Neutrophil (primary cell): ENCODE measurements at regions not wholly inside any gene's neighbourhood (a gene's known extent, or its start where the extent isn't known, plus 50 kb on each side); places are given as distances from the start of the nearest gene placed in this dataset.
"Not testable (repeated sequence)": the region's sequence is repeated elsewhere in the genome, so short reads cannot be mapped to it uniquely, and the experiment has no call there.

Experiments
- H3K27ac ChIP-seq: fragments of 200-600 bp; sonication (generic); 2 replicates; pipeline ENCODE4 v1.5.1; 2016; ENCODE audit warnings: mild to moderate bottlenecking, moderate library complexity
- H3K27me3 ChIP-seq: fragments of 200-600 bp; sonication (generic); 2 replicates; pipeline ENCODE4 v1.6.0; 2016; ENCODE audit warnings: mild to moderate bottlenecking
- H3K36me3 ChIP-seq: fragments of 200-600 bp; sonication (generic); 2 replicates; pipeline ENCODE4 v1.5.1; 2017
- H3K4me1 ChIP-seq, 2 experiments: fragments of 200-600 bp in 1 of 2; sonication (generic) in 1 of 2; 1 replicate in 1 of 2; 2 replicates in 1 of 2; pipeline versions ENCODE4 v1.5.1 to v1.6.1; 2013 to 2016; ENCODE audit warnings: low read depth in 1 of 2, low read length in 1 of 2, mild to moderate bottlenecking in 1 of 2, moderate library complexity in 1 of 2; ENCODE audit not compliant: control insufficient read depth in 1 of 2, insufficient read depth in 1 of 2
- H3K4me3 ChIP-seq, 2 experiments: fragments of 200-600 bp in 1 of 2; sonication (generic) in 1 of 2; 1 replicate in 1 of 2; 2 replicates in 1 of 2; pipeline ENCODE4 v1.5.1; 2013 to 2016; ENCODE audit warnings: low read depth in 1 of 2, low read length in 1 of 2, mild to moderate bottlenecking in 1 of 2, moderate library complexity in 1 of 2
- H3K9me3 ChIP-seq: fragments of 200-600 bp; sonication (generic); 2 replicates; pipeline ENCODE4 v1.5.1; 2016
- TF ChIP-seq, protein P1 (sequence below): fragments of 200-600 bp; sonication (generic); IDR thresholded peaks from 2 replicates; pipeline ENCODE4 v1.5.1; 2016; ENCODE audit warnings: antibody characterized with exemption

DNA sequence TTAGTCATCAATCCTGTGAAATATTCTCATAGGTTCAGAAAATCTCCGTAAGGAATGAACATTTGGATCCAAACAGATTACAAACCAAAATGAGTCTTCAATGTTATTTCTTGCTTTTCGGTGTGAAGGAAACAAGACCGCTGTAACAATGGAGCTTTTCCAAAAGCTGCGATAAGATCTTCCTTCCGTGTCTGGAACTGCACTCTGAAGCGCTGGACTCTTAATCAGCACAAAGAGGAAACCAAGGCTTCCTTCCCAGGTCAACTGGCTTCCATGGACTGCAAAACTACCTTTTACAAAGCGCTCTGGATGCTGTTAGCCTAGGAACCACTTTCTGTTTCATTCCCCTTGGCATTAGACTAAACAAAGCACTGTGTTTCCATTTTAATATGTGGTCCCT is 137.9 kb upstream of the BASP1 start:
- TF ChIP-seq, protein P1, sequence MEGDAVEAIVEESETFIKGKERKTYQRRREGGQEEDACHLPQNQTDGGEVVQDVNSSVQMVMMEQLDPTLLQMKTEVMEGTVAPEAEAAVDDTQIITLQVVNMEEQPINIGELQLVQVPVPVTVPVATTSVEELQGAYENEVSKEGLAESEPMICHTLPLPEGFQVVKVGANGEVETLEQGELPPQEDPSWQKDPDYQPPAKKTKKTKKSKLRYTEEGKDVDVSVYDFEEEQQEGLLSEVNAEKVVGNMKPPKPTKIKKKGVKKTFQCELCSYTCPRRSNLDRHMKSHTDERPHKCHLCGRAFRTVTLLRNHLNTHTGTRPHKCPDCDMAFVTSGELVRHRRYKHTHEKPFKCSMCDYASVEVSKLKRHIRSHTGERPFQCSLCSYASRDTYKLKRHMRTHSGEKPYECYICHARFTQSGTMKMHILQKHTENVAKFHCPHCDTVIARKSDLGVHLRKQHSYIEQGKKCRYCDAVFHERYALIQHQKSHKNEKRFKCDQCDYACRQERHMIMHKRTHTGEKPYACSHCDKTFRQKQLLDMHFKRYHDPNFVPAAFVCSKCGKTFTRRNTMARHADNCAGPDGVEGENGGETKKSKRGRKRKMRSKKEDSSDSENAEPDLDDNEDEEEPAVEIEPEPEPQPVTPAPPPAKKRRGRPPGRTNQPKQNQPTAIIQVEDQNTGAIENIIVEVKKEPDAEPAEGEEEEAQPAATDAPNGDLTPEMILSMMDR, result no peak
- no peaks in the 10 kb centered on the region for H3K9me3 ChIP-seq
- H3K27ac ChIP-seq, result no peak overlapping the region
- H3K4me1 ChIP-seq, result no peaks in the 10 kb centered on the region
- peaks cover 11% of the 10 kb centered on the region for H3K27me3 ChIP-seq
- no peak overlapping the region for H3K4me3 ChIP-seq
- no peaks in the 10 kb centered on the region for H3K36me3 ChIP-seq

- Histone ChIP-seq H3K4me1 (no peaks in the 10 kb centered on the region), H3K36me3 (no peaks in the 10 kb centered on the region), H3K9me3 (no peaks in the 10 kb centered on the region), H3K27me3 (peaks cover 11% of the 10 kb centered on the region), H3K27ac (no peak overlapping the region), H3K4me3 (no peak overlapping the region)
- TF ChIP-seq, protein P1, result no peak
Measured at GRCh38 chr5:17080361-17080760, 137.1 kb upstream of the BASP1 start.

- no peak overlapping the region for H3K4me3 ChIP-seq
- TF ChIP-seq, protein P1, result no peak
Measured at GRCh38 chr5:17081142-17081541, 136.3 kb upstream of the BASP1 start.

DNA sequence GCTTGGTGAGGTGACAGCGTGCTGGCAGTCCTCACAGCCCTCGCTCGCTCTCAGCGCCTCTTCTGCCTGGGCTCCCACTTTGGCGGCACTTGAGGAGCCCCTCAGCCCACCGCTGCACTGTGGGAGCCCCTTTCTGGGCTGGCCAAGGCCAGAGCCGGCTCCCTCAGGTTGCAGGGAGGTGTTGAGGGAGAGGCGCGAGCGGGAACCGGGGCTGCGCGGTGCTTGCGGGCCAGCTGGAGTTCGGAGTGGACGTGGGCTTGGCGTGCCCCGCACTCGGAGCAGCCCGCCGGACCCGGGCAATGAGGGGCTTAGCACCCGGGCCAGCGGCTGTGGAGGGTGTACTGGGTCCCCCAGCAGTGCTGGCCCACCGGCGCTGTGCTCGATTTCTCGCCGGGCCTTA is 134.2 kb upstream of the BASP1 start:
- not testable (repeated sequence) for H3K4me3 ChIP-seq, H3K4me1 ChIP-seq, H3K27me3 ChIP-seq, H3K36me3 ChIP-seq, H3K9me3 ChIP-seq, H3K27ac ChIP-seq

More at GRCh38 chr5:17081142-17081541, 136.3 kb upstream of the BASP1 start:
- no peak overlapping the region for H3K27ac ChIP-seq
- H3K9me3 ChIP-seq, result no peaks in the 10 kb centered on the region
- H3K36me3 ChIP-seq, result no peaks in the 10 kb centered on the region
- H3K4me1 ChIP-seq, result no peaks in the 10 kb centered on the region
- H3K27me3 ChIP-seq, result peaks cover 11% of the 10 kb centered on the region

- Histone ChIP-seq H3K27me3 (no peaks in the 10 kb centered on the region), H3K4me1 (no peaks in the 10 kb centered on the region), H3K27ac (no peak overlapping the region), H3K36me3 (no peaks in the 10 kb centered on the region), H3K9me3 (no peaks in the 10 kb centered on the region), H3K4me3 (no peak overlapping the region)
- TF ChIP-seq, protein P1, result no peak
Measured at GRCh38 chr5:17087035-17087434, 130.4 kb upstream of the BASP1 start.

DNA sequence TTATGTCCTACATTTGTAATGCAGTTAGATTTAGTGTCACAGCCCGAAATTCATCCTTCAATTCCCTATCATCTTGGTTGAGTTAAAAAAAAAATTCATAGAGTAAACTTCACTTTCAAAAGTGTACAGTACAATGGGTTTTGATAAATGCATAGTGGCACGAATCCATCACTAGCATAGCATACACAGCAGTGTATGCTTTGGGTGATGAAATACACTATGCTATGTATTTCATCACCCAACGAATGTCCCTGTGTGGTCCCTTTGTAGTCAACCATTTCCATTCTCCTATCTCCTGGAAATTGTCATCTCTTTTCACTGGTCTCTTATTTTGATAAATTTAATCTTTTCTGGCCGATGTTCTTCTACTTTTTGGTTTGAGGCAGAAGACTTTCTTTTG is 129.4 kb upstream of the BASP1 start:
- Histone ChIP-seq H3K27me3 (no peaks in the 10 kb centered on the region), H3K36me3 (no peaks in the 10 kb centered on the region), H3K27ac (no peak overlapping the region), H3K9me3 (no peaks in the 10 kb centered on the region), H3K4me3 (no peak overlapping the region), H3K4me1 (no peaks in the 10 kb centered on the region)
- TF ChIP-seq, protein P1, result no peak
